Liver (tissue), 8 donors: ENCODE measurements at regions not wholly inside any gene's neighbourhood (a gene's known extent, or its start where the extent isn't known, plus 50 kb on each side); places are given as distances from the start of the nearest gene placed in this dataset.

Experiments used
- DNase-seq: peaks from one replicate; pipeline ENCODE4 v3.0.0-alpha.2; 2017; ENCODE audit warnings: low spot score
- H3K27ac ChIP-seq, 2 donors: one replicate each; pipeline ENCODE4 v1.7.0; 2013; ENCODE audit warnings: inconsistent platforms in 2 of 2, low read length in 2 of 2, control low read depth in 1 of 2, low read depth in 1 of 2, mild to moderate bottlenecking in 1 of 2
- H3K27me3 ChIP-seq, 4 donors: one replicate each; pipeline versions ENCODE4 v1.6.1 to v1.7.0; 2013; ENCODE audit warnings: low read length in 3 of 4, inconsistent platforms in 1 of 4, mild to moderate bottlenecking in 1 of 4, moderate library complexity in 1 of 4; ENCODE audit not compliant: control insufficient read depth in 4 of 4, insufficient read depth in 4 of 4
- H3K36me3 ChIP-seq, 4 donors: one replicate each; pipeline versions ENCODE4 v1.6.1 to v1.7.0; 2013; ENCODE audit warnings: low read length in 3 of 4, mild to moderate bottlenecking in 3 of 4, low read depth in 1 of 4, moderate library complexity in 1 of 4; ENCODE audit not compliant: control insufficient read depth in 4 of 4, insufficient read depth in 3 of 4
- H3K4me1 ChIP-seq, 4 donors: one replicate each; pipeline versions ENCODE4 v1.6.1 to v1.7.0; 2013; ENCODE audit warnings: low read length in 3 of 4, mild to moderate bottlenecking in 3 of 4, moderate library complexity in 1 of 4; ENCODE audit not compliant: control insufficient read depth in 4 of 4, insufficient read depth in 4 of 4
- H3K4me3 ChIP-seq, 3 donors: one replicate each; pipeline versions ENCODE4 v1.6.1 to v1.7.0; 2013; ENCODE audit warnings: low read length in 3 of 3, control low read depth in 1 of 3, low read depth in 1 of 3, mild to moderate bottlenecking in 1 of 3
- H3K9ac ChIP-seq, 2 donors: one replicate each; pipeline ENCODE4 v1.7.0; 2013; ENCODE audit warnings: low read length in 2 of 2, mild to moderate bottlenecking in 2 of 2, moderate library complexity in 2 of 2, control low read depth in 1 of 2, low read depth in 1 of 2
- H3K9me3 ChIP-seq, 4 donors: one replicate each; pipeline versions ENCODE4 v1.6.1 to v1.7.0; 2013; ENCODE audit warnings: low read length in 3 of 4; ENCODE audit not compliant: control insufficient read depth in 4 of 4
- EGR1 ChIP-seq, 2 donors: IDR thresholded peaks; 2 replicates each; pipeline ENCODE4 v1.6.1; 2016 to 2018; ENCODE audit warnings: antibody characterized with exemption in 2 of 2, low read depth in 2 of 2
- FOXA1 ChIP-seq: IDR thresholded peaks from 2 replicates; pipeline ENCODE4 v1.6.1; 2016; ENCODE audit warnings: antibody characterized with exemption
- FOXA2 ChIP-seq: IDR thresholded peaks from 2 replicates; pipeline ENCODE4 v1.6.1; 2016; ENCODE audit warnings: antibody characterized with exemption
- GABPA ChIP-seq, 2 donors: IDR thresholded peaks in 1 of 2; conservative IDR thresholded peaks in 1 of 2; 2 replicates each; pipeline ENCODE4 v1.6.1; 2016; ENCODE audit warnings: antibody characterized with exemption in 2 of 2, mild to moderate bottlenecking in 1 of 2, moderate library complexity in 1 of 2
- HNF4A ChIP-seq, 2 donors: conservative IDR thresholded peaks; 2 replicates each; pipeline ENCODE4 v1.6.1; 2016; ENCODE audit warnings: antibody characterized with exemption in 2 of 2, mild to moderate bottlenecking in 2 of 2
- HNF4G ChIP-seq: IDR thresholded peaks from 2 replicates; pipeline ENCODE4 v1.6.1; 2016; ENCODE audit warnings: antibody characterized with exemption
- JUND ChIP-seq, 2 donors: IDR thresholded peaks; 2 replicates each; pipeline ENCODE4 v1.6.1; 2016; ENCODE audit warnings: antibody characterized with exemption in 2 of 2
- NR2F2 ChIP-seq: IDR thresholded peaks from 2 replicates; pipeline ENCODE4 v1.6.1; 2016; ENCODE audit warnings: antibody characterized with exemption
- RAD21 ChIP-seq, 2 donors: IDR thresholded peaks; 2 replicates each; pipeline ENCODE4 v1.6.1; 2016; ENCODE audit warnings: antibody characterized with exemption in 2 of 2, mild to moderate bottlenecking in 2 of 2
- REST ChIP-seq: IDR thresholded peaks from 2 replicates; pipeline ENCODE4 v1.6.1; 2016; ENCODE audit warnings: antibody characterized with exemption, mild to moderate bottlenecking
- RXRA ChIP-seq, 2 donors: IDR thresholded peaks; 2 replicates each; pipeline ENCODE4 v1.6.1; 2017 to 2018; ENCODE audit warnings: antibody characterized with exemption in 2 of 2, mild to moderate bottlenecking in 1 of 2
- SP1 ChIP-seq: IDR thresholded peaks from 2 replicates; pipeline ENCODE4 v1.6.1; 2018; ENCODE audit warnings: antibody characterized with exemption, mild to moderate bottlenecking
- TAF1 ChIP-seq: conservative IDR thresholded peaks from 2 replicates; pipeline ENCODE4 v1.6.1; 2016; ENCODE audit warnings: antibody characterized with exemption, mild to moderate bottlenecking
- YY1 ChIP-seq: IDR thresholded peaks from 2 replicates; pipeline ENCODE4 v1.6.1; 2016; ENCODE audit warnings: antibody characterized with exemption, mild to moderate bottlenecking
- ZBTB33 ChIP-seq: IDR thresholded peaks from 2 replicates; pipeline ENCODE4 v1.6.1; 2016; ENCODE audit warnings: antibody characterized with exemption
- WGBS: extraction: QIAGEN DNeasy Blood & Tissue Kit; methylation state at CpG from one replicate; pipeline ENCODE4 v1.1.7; 2013; 5-methylcytosine and 5-hydroxymethylcytosine counted together
- TF ChIP-seq, protein P1 (sequence below): fragments of 150-350 bp; IDR thresholded peaks from 2 replicates; pipeline ENCODE4 v1.5.1; 2017; ENCODE audit warnings: improper control_type of control experiment, low read depth, low read length; ENCODE audit not compliant: missing input control
- TF ChIP-seq, protein P2 (sequence below): IDR thresholded peaks from 2 replicates; pipeline ENCODE4 v1.6.1; 2016; ENCODE audit warnings: antibody characterized with exemption
- TF ChIP-seq, protein P3 (sequence below): IDR thresholded peaks from 2 replicates; pipeline ENCODE4 v1.6.1; 2016; ENCODE audit warnings: antibody characterized with exemption
- donor health status: healthy.
- donor health status: healthy.
- donor health status: healthy.
- donor health status: healthy.
- donor health status: healthy.

DNA sequence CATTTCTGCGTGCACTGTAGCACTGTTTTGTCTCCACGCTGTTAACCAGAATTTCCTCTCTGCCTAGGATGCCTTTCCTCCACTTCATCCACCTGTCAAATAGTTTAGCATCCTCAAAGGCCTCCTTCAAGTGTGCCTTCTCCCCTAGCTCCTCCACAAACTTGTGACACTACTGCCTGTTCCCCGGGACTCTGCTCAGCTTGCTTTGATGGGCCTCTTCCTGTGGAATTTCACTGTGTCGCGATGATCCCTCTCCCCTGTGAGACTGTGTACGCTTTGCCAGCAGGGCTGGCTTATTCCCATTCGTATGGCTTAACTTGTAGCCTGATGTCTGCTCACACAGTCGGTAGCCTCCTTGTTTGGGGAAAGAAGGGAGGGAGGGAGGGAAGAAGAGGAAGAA, 426.8 kb downstream of the VRK1 start:
- DNase-seq = no peak
- 42% methylated on average over 8 of the region's 8 CpGs for WGBS
- no peak for TF ChIP-seq RAD21 (IDR thresholded peaks at IDR 0.05)
- no peak for TF ChIP-seq SP1
- TF ChIP-seq ZBTB33 = no peak
- no peak for TF ChIP-seq FOXA2
- TF ChIP-seq, protein P1, sequence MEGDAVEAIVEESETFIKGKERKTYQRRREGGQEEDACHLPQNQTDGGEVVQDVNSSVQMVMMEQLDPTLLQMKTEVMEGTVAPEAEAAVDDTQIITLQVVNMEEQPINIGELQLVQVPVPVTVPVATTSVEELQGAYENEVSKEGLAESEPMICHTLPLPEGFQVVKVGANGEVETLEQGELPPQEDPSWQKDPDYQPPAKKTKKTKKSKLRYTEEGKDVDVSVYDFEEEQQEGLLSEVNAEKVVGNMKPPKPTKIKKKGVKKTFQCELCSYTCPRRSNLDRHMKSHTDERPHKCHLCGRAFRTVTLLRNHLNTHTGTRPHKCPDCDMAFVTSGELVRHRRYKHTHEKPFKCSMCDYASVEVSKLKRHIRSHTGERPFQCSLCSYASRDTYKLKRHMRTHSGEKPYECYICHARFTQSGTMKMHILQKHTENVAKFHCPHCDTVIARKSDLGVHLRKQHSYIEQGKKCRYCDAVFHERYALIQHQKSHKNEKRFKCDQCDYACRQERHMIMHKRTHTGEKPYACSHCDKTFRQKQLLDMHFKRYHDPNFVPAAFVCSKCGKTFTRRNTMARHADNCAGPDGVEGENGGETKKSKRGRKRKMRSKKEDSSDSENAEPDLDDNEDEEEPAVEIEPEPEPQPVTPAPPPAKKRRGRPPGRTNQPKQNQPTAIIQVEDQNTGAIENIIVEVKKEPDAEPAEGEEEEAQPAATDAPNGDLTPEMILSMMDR = no peak
- no peak for TF ChIP-seq TAF1
- no peak for TF ChIP-seq REST
- TF ChIP-seq JUND (IDR thresholded peaks at IDR 0.05) = no peak
- TF ChIP-seq EGR1 (IDR thresholded peaks at IDR 0.05; ENCODE audit: low read depth in 2 of 2) = no peak
- no peak for TF ChIP-seq HNF4G
- TF ChIP-seq RXRA (IDR thresholded peaks at IDR 0.05) = no peak
- TF ChIP-seq NR2F2 = no peak
- TF ChIP-seq, protein P2, sequence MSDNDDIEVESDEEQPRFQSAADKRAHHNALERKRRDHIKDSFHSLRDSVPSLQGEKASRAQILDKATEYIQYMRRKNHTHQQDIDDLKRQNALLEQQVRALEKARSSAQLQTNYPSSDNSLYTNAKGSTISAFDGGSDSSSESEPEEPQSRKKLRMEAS = no peak
- TF ChIP-seq, protein P3, sequence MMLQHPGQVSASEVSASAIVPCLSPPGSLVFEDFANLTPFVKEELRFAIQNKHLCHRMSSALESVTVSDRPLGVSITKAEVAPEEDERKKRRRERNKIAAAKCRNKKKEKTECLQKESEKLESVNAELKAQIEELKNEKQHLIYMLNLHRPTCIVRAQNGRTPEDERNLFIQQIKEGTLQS = no peak
- TF ChIP-seq GABPA (IDR thresholded peaks at IDR 0.05 in 1 of 2, conservative IDR thresholded peaks at IDR 0.05 in 1 of 2) = no peak
- H3K27me3 ChIP-seq = peaks cover 0 to 11% (median under 1%) of the 10 kb centered on the region in 4 donors
- no peak overlapping the region for H3K27ac ChIP-seq
- peaks cover 0 to 2% (median under 1%) of the 10 kb centered on the region in 4 donors for H3K9me3 ChIP-seq
- peaks cover 1 to 6% (median 4%) of the 10 kb centered on the region in 4 donors for H3K4me1 ChIP-seq
- H3K9ac ChIP-seq = no peak overlapping the region
- H3K4me3 ChIP-seq = no peak overlapping the region
- no peaks in the 10 kb centered on the region for H3K36me3 ChIP-seq

DNA sequence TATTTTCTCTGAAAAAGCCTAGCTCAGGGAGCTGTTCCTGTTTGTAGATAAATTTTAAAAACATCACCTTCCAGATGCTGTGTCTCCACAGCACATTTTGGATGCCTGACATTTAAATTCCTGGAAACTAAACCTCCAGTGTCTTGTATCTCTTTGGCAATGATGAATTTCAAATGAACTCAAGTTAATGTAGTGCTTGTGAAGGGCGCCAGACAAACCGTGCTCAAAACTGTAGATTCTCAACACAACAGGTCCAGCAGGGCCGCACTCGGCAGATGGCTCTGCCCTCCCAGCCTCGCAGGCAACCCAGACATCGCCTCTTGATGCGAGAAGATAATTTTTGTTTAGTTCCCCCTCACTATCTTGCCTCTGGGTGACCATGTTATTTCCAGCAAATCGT, 432.9 kb downstream of the VRK1 start:
- Histone ChIP-seq H3K4me3 (no peak overlapping the region), H3K9ac (no peak overlapping the region), H3K27me3 (peaks cover 0 to 7% (median 3%) of the 10 kb centered on the region in 4 donors), H3K27ac (no peak overlapping the region), H3K4me1 (no peaks in the 10 kb centered on the region), H3K36me3 (no peaks in the 10 kb centered on the region), H3K9me3 (peaks cover 0 to 2% (median under 1%) of the 10 kb centered on the region in 4 donors)
- 86% methylated on average over 8 of the region's 8 CpGs for WGBS
- TF ChIP-seq ZBTB33 = no peak
- no peak for TF ChIP-seq FOXA2
- no peak for TF ChIP-seq SP1
- TF ChIP-seq HNF4A (conservative IDR thresholded peaks at IDR 0.05) = no peak
- TF ChIP-seq, protein P3 = no peak
- TF ChIP-seq YY1 = no peak
- no peak for TF ChIP-seq FOXA1
- TF ChIP-seq TAF1 = no peak
- TF ChIP-seq EGR1 (IDR thresholded peaks at IDR 0.05; ENCODE audit: low read depth in 2 of 2) = no peak
- no peak for DNase-seq
